NCI-H2029 (cell line): ENCODE measurements at regions not wholly inside any gene's neighbourhood (a gene's known extent, or its start where the extent isn't known, plus 50 kb on each side); places are given as distances from the start of the nearest gene placed in this dataset.
"Not testable (repeated sequence)": the region's sequence is repeated elsewhere in the genome, so short reads cannot be mapped to it uniquely, and the experiment has no call there.

Experiments used
- DNase-seq: peaks from one replicate; lab custom pipeline; 2025; lab: John Stamatoyannopoulos, UW

DNA sequence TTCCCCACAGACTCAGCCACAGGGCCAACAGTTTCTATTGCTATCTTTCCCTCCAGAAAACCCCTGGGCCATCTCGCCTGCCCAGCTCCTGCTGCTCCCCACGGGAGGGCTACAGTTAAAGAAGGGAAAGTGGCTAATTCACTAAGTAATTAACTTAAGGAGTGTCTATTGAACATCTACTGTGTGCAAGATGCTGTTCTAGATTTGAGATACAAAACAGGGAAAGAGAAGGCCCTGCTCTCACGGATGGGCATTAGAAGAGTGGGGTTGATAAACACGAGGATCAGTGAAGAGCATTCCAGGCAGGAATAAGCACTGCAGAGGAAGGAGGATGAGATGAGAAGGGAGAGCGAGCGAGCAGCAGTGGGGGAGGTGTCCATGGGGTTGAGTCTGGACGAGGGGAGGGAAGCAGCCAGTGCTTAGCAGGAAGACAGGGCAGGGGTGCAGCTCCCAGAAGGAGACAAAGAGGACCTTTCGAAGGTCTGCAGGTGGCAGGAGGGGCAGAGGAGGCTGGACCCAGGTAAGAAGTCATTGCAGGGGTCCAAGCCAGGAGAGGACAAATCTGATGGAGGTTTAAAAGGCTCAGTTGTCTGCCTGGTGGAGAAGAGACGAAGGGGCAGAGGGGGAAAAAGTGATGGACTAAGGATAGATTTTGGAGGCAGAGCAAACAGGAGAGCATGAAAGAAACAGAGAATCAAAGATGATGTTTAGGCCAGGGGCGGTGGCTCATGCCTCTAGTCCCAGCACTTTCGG lies 64.7 kb downstream of the KLF15 start:
- no peak for DNase-seq

DNA sequence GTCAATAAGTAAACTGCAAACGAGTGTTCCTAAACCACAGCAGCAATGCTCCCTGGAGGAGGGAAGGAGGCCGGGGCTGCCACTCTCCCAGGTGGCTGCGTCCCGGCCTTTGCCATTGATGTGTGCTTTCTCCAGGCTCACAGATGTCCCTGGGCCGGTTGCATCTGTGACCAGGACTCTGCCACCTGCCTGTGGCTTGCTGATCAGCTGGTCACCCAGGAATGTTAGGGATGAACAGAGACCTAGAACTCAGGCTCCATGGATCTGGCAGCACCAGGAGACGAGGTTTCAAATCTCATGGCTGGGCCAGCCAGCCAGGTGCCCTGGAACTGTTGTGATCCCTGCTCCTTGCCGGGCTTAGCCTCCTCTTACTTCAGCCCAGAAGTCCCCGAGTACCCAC lies 65.7 kb downstream of the KLF15 start:
- DNase-seq: no peak

GRCh38 chr3:126291061-126291460 lies 66.1 kb downstream of the KLF15 start:
- no peak for DNase-seq

- DNase-seq: no peak
Observed at GRCh38 chr3:126290325-126290724, 66.9 kb downstream of the KLF15 start.

GRCh38 chr3:126289096-126289495 lies 68.1 kb downstream of the KLF15 start:
- no peak for DNase-seq

DNA sequence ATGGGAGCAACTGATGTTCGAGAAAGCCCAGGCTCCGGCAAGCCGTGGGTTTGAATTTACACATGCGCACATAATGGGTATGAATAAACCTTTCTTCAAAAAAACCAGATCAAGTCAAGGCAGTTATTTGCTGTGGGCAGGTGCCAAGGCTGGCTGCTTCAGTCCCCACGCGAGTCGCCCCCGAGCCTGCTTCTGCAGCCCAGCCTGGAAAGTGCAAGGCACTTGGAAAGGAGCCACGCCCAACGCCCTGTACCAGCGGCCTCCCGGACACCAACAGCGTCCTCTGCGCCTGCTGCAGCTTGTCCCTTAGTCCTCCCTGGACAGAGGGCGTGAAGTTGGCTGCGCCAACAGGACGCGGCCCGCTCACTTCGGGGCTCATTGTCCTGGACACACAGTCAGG lies 68.9 kb downstream of the KLF15 start:
- no peak for DNase-seq

- DNase-seq: peak; percentile 49
Observed at GRCh38 chr3:126287536-126288241, 69.5 kb downstream of the KLF15 start.

DNA sequence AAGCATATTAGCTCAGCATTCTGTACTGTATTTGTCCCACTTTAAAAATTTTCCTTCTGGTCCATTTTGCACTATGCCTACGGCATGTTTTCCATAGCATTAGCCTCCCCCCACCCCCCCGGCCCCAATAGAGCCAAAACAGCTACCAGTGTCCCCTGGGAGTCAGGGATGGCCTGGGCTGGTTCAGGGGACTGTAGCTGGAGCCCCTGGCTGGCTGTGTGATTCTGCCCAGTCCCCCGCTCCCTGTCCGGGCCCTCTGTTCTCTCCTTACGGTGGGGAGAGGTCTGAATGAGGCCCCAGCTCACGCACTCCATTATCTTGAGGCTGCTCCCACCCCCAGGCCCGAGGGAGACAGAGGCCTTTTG lies 70.1 kb downstream of the KLF15 start:
- no peak for DNase-seq

DNA sequence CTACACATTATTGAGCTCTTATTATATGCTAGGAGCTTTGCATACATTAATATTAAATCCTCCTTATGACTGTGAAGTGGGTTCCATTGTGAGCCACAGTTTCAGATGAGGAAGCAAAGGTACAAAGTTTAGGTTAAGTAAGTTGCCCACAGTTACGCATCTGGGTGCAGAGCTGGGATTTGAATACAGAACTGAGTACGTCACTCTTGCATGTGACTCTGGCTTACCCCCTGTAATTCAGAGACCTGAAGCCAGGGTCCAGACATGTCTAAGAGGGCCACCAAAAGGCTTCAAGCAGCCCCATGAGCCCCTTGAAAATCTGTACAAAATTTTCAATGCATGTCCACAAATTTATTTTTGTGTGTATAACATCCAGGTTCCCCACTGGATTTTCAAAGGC lies 71.8 kb downstream of the KLF15 start:
- no peak for DNase-seq

GRCh38 chr3:126284258-126284904 lies 72.8 kb downstream of the KLF15 start:
- DNase-seq: no peak

DNA sequence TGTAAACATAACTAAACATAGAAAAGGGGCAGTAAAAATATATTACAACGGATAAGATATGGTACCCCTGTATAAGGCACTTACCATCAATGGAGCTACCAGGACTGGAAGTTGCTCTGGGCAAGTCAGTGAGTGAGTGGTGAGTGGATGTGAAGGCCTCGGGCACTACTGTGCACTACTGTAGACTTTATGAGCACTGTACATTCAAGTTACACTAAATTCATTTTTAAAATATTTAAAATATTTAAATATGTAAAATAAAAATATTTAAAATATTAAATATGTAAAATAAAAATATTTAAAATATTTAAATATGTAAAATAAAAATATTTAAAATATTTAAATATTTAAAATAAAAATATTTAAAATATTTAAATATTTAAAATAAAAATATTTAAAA lies 73.6 kb downstream of the KLF15 start:
- not testable (repeated sequence) for DNase-seq

- no peak for DNase-seq
Observed at GRCh38 chr3:126279853-126280252, 77.4 kb downstream of the KLF15 start.

DNA sequence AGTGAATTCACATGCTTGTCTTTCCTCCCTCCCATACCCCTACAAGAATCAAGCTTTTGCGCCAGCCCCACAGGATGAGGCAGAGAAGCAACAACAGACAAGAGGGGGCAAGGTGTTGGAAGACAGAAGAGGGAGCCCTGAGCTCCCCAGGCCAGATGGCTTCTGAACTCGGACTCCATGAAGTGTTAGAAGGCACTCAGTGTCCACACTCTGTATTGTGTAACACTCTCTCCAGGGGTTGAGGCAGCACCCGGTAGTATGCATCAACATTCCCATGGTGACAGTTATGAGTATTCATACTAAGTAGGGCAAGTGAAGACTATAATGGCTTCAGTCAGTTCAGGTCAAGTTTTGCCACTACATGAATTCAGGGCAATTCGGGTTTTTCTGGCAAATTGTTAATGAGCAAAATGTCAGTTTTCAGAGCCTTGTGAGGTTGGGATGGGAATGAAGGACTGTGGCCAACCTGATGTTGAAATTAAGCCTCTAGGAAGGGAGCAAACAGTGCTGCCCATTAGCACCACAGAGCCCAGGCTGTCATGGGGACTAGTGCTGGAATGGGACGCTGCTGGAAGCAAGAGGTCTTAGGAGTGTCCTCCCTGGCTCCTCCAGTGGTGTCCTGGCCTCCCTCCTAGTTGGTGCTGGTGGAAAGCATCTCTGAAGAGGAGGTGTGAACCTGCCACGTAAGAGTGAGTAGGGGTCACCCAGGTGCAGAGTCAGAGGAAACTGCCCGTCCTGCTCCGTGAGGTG lies 79.4 kb downstream of the KLF15 start:
- no peak for DNase-seq

- DNase-seq: peak; percentile 55
Observed at GRCh38 chr3:126275620-126275904, 81.6 kb downstream of the KLF15 start.

DNA sequence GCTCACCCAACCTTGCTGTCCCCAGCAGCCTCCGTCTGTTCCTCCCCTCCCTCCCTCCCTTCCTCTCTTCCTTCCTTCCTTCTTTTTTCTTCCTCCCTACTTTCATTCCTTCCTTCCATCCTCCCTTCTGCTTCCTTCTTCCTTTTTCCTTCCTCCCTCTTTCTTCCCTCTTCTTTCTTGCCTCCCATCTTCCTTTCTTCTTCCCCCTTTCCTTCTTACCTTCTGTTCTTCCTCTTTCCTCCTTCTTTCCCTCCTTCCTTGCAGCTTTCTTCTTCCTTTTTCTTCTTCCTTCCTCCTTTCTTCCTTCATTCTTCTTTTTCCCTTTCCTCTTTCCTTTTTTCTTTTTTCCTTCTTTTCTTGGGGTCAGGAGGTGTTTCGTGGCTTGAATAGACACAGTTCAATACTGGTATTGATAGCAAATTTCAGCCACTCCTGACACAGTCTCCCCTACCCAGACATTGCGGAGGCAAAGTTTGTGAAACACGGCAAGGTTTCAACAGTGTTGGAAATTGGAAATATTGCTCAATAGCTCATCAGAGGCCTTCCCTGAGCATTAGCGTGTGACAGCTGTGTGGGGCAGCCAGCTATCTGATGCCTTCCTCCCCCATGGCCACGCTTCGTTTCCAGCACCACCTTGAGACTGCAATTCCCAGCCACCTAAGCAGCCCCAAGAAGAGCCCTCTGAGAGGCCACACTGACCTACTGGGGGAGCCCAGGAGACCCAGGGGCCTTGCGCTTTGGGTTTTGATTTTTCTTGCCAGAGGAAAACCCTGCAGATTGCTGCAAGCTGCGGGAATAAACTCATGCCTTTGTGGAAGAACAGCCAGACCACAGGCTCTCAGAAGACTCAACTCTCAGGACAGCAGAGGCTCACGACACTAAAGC lies 82.2 kb downstream of the KLF15 start:
- no peak for DNase-seq

- DNase-seq: peak; percentile 95
Observed at GRCh38 chr3:126270145-126270811, 86.9 kb downstream of the KLF15 start.

DNA sequence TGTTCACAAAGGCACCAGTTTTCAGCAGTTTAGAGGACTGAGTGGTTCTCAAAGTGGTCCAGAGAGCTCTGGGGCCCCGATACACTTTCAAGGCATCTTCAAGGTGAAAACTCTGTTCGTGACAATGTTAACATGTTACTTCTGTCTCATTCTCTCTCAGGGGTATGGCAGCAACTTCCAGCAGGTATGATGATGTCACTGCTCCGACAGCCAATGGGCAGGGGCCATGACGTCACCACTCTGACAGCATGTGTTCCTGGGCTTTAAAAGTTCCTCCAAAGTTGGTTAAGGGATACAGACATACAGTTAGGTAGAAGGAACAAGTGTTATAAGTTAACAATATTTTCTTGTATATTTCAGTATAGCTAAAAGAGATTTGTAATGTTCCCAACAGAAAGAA lies 87.9 kb downstream of the KLF15 start:
- DNase-seq: no peak

DNA sequence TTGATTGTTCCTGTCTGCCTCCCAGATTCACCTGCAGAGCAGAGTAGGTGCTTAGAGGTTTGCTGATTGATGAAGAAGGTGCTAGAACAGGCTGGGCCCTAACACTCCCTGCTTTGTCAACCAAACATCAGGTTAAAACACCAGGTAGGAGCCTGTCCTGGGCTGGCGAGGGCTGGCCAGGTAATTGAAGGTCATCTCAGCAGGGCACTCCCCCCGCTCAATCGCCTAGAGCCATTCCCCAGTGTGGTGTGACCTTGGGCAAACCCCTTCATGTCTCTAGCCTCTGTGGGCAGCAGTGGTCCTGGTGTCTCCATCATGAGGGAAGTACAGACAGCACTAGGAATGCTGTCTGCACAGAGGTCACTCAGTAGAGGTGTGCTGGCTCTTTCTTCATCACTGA lies 88.3 kb downstream of the KLF15 start:
- DNase-seq: no peak

- DNase-seq: no peak
Observed at GRCh38 chr3:126267976-126268615, 87.7 kb upstream of the ALDH1L1 start.

DNA sequence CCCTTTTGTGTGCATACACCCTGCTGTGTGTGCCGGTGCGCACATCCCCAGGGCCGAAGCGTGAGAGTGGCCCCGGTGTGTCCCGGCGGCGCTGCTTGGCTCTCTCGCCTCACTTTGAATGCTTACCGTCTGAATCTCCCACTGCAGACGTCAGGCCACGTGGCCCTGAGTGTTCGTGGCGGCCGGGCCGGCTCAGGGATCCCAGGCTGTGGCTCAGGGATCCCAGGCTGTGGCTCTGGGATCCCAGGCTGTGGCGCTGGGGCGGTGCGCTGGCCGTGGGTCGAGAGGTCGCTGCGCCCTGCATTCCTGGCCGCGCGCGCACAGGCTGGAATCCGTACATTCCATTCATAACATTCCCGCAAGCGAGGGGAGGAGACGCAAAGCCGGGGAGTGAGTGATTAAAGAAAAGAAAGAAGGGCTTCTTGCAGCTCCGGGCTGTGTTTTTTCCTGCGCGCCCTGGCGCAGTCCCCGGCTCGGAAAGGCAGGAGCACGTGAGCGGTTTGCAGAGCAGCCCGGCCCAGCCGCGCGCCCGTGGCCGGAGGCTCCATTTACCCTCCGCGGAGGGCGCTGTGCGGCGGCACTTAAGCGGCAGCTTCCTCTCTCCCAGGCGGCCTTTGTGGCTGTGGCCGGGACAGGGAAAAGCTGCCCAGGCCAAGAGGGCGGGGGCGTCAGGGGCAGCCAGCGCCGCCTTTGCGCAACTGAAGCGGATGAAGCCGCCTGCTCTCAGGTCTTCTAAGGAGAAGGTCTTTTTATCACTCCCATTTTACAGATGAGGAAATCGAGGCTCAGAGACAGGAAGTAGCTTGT lies 87.0 kb upstream of the ALDH1L1 start:
- DNase-seq: peak; percentile 23
